Smooth muscle cell (in vitro differentiated cells): ENCODE measurements at regions not wholly inside any gene's neighbourhood (a gene's known extent, or its start where the extent isn't known, plus 50 kb on each side); places are given as distances from the start of the nearest gene placed in this dataset.

Experiments
- DNase-seq: peaks from one replicate; lab custom pipeline; 2025; ENCODE audit not compliant: unreplicated experiment; lab: John Stamatoyannopoulos, UW
- H2AFZ ChIP-seq: fragments of 200-600 bp; sonication (generic); 2 replicates; pipeline ENCODE4 v1.6.0; 2016; ENCODE audit warnings: antibody characterized with exemption, low read depth, mild to moderate bottlenecking
- H3F3A ChIP-seq: fragments of 200-600 bp; sonication (generic); 2 replicates; pipeline ENCODE4 v1.6.0; 2017; ENCODE audit warnings: antibody characterized with exemption, low read depth
- H3K27ac ChIP-seq: fragments of 200-600 bp; sonication (generic); 2 replicates; pipeline ENCODE4 v1.5.1; 2016; ENCODE audit warnings: low read depth, mild to moderate bottlenecking
- H3K27me3 ChIP-seq: fragments of 200-600 bp; sonication (generic); 2 replicates; pipeline ENCODE4 v1.6.1; 2016; ENCODE audit warnings: low read depth, mild to moderate bottlenecking
- H3K36me3 ChIP-seq: fragments of 200-600 bp; sonication (generic); 2 replicates; pipeline ENCODE4 v1.5.1; 2016; ENCODE audit warnings: low read depth
- H3K4me1 ChIP-seq: fragments of 200-600 bp; sonication (generic); 2 replicates; pipeline ENCODE4 v1.5.1; 2016; ENCODE audit warnings: low read depth
- H3K4me2 ChIP-seq: fragments of 200-600 bp; sonication (generic); 2 replicates; pipeline ENCODE4 v1.6.0; 2016; ENCODE audit warnings: mild to moderate bottlenecking
- H3K4me3 ChIP-seq: fragments of 200-600 bp; sonication (generic); 2 replicates; pipeline ENCODE4 v1.5.1; 2016; ENCODE audit warnings: mild to moderate bottlenecking
- H3K79me2 ChIP-seq: fragments of 200-600 bp; sonication (generic); 2 replicates; pipeline ENCODE4 v1.6.0; 2016; ENCODE audit warnings: low read depth, mild to moderate bottlenecking
- H3K9ac ChIP-seq: fragments of 200-600 bp; sonication (generic); 2 replicates; pipeline ENCODE4 v1.6.0; 2016; ENCODE audit warnings: low read depth
- H3K9me3 ChIP-seq: fragments of 200-600 bp; sonication (generic); replicated peaks from 2 replicates; pipeline ENCODE4 v1.5.1; 2016; ENCODE audit warnings: low read depth
- H4K20me1 ChIP-seq: fragments of 200-600 bp; sonication (generic); 2 replicates; pipeline ENCODE4 v1.6.0; 2016; ENCODE audit warnings: low read depth
- CTCF ChIP-seq: fragments of 200-600 bp; sonication (generic); IDR thresholded peaks from 2 replicates; pipeline ENCODE4 v1.5.1; 2017; ENCODE audit warnings: borderline replicate concordance, mild to moderate bottlenecking, antibody characterized with exemption; ENCODE audit not compliant: insufficient read depth, poor library complexity, severe bottlenecking
- WGBS: methylation state at CpG from one replicate; pipeline ENCODE4 v1.1.7; 2016; ENCODE audit warnings: low lambda C conversion rate; 5-methylcytosine and 5-hydroxymethylcytosine counted together

- H2AFZ ChIP-seq, result no peak overlapping the region
- no peaks in the 10 kb centered on the region for H3F3A ChIP-seq
- H3K9me3 ChIP-seq, result no peaks in the 10 kb centered on the region
- H3K27me3 ChIP-seq, result no peaks in the 10 kb centered on the region
- H3K36me3 ChIP-seq, result no peaks in the 10 kb centered on the region
- no peak overlapping the region for H3K27ac ChIP-seq
- no peak for DNase-seq
- H4K20me1 ChIP-seq, result no peaks in the 10 kb centered on the region
- H3K4me3 ChIP-seq, result no peak overlapping the region
- no peak for TF ChIP-seq CTCF
- no peak overlapping the region for H3K4me2 ChIP-seq
- no peaks in the 10 kb centered on the region for H3K4me1 ChIP-seq
- no peaks in the 10 kb centered on the region for H3K79me2 ChIP-seq
- H3K9ac ChIP-seq, result no peak overlapping the region
Observed at GRCh38 chrX:7215842-7216241, 67.9 kb upstream of the PUDP start.

- Histone ChIP-seq H3K27me3 (no peaks in the 10 kb centered on the region), H3K4me3 (no peak overlapping the region), H3K9me3 (no peaks in the 10 kb centered on the region), H3K9ac (no peak overlapping the region), H3K27ac (no peak overlapping the region), H3K4me2 (no peak overlapping the region), H4K20me1 (no peaks in the 10 kb centered on the region), H3K79me2 (no peaks in the 10 kb centered on the region), H3K4me1 (no peaks in the 10 kb centered on the region), H3K36me3 (no peaks in the 10 kb centered on the region), H2AFZ (no peak overlapping the region), H3F3A (no peaks in the 10 kb centered on the region)
- DNase-seq, result no peak
- no peak for TF ChIP-seq CTCF
- 59% methylated on average over 2 of the region's 2 CpGs for WGBS
Observed at GRCh38 chrX:7214251-7214650, 66.3 kb upstream of the PUDP start.

- TF ChIP-seq CTCF, result no peak
- Histone ChIP-seq H3K27ac (no peak overlapping the region), H4K20me1 (no peaks in the 10 kb centered on the region), H3K9ac (no peak overlapping the region), H3K79me2 (no peaks in the 10 kb centered on the region), H3F3A (no peaks in the 10 kb centered on the region), H3K27me3 (no peaks in the 10 kb centered on the region), H3K36me3 (no peaks in the 10 kb centered on the region), H3K4me3 (no peak overlapping the region), H3K4me2 (no peak overlapping the region), H2AFZ (no peak overlapping the region), H3K4me1 (no peaks in the 10 kb centered on the region), H3K9me3 (no peaks in the 10 kb centered on the region)
- no peak for DNase-seq
- WGBS, result 42% methylated on average over 2 of the region's 2 CpGs
Observed at GRCh38 chrX:7205037-7205577, 57.2 kb upstream of the PUDP start.

GRCh38 chrX:7204619-7205018 is 56.7 kb upstream of the PUDP start:
- no peaks in the 10 kb centered on the region for H3K36me3 ChIP-seq
- no peak overlapping the region for H3K4me3 ChIP-seq
- no peak overlapping the region for H3K9ac ChIP-seq
- no peak overlapping the region for H3K27ac ChIP-seq
- WGBS, result 81% methylated on average over 1 of the region's 1 CpG
- H3K79me2 ChIP-seq, result no peaks in the 10 kb centered on the region
- no peaks in the 10 kb centered on the region for H3K4me1 ChIP-seq
- no peak overlapping the region for H3K4me2 ChIP-seq
- TF ChIP-seq CTCF, result no peak
- H3K9me3 ChIP-seq, result no peaks in the 10 kb centered on the region
- no peaks in the 10 kb centered on the region for H3K27me3 ChIP-seq
- no peak for DNase-seq
- H2AFZ ChIP-seq, result no peak overlapping the region
- no peaks in the 10 kb centered on the region for H4K20me1 ChIP-seq
- no peaks in the 10 kb centered on the region for H3F3A ChIP-seq
